ENCODE measurements at regions not wholly inside any gene's neighbourhood (a gene's known extent, or its start where the extent isn't known, plus 50 kb on each side); places are given as distances from the start of the nearest gene placed in this dataset.

- 65 to 82% methylated on average over 15 of the region's 15 CpGs for WGBS, 2 donors
- H3K36me3 ChIP-seq, result no peaks in the 10 kb centered on the region
- H3K4me3 ChIP-seq, result no peak overlapping the region
- H3K4me1 ChIP-seq, result no peaks in the 10 kb centered on the region
- no peak for DNase-seq
- no peak overlapping the region for H3K27ac ChIP-seq
- no peaks in the 10 kb centered on the region for H3K9me3 ChIP-seq
- intact Hi-C loops (cut with DNase I), result no loop called here
- H3K27me3 ChIP-seq, result no peaks in the 10 kb centered on the region
- no peak for TF ChIP-seq POLR2A (IDR thresholded peaks at IDR 0.05)
- TF ChIP-seq CTCF (IDR thresholded peaks at IDR 0.05), result no peak
- TF ChIP-seq EP300 (IDR thresholded peaks at IDR 0.05), result no peak
- no peak for TF ChIP-seq POLR2AphosphoS5 (IDR thresholded peaks at IDR 0.05)
These were observed 72.6 kb upstream of the LY86 start for GRCh38 chr6:6515691-6516607.

- WGBS, 2 donors, result 72 to 78% methylated on average over 11 of the region's 11 CpGs
- intact Hi-C loops (cut with DNase I), result no loop called here
- TF ChIP-seq POLR2AphosphoS5 (IDR thresholded peaks at IDR 0.05), result no peak
- no peaks in the 10 kb centered on the region for H3K36me3 ChIP-seq
- DNase-seq, result no peak
- H3K4me1 ChIP-seq, result no peaks in the 10 kb centered on the region
- no peaks in the 10 kb centered on the region for H3K27me3 ChIP-seq
- no peak overlapping the region for H3K4me3 ChIP-seq
- H3K27ac ChIP-seq, result no peak overlapping the region
- H3K9me3 ChIP-seq, result no peaks in the 10 kb centered on the region
These were observed 71.7 kb upstream of the LY86 start for GRCh38 chr6:6516666-6517458.

- no peak overlapping the region for H3K4me3 ChIP-seq
- intact Hi-C loops (cut with DNase I), result no loop called here
- no peaks in the 10 kb centered on the region for H3K9me3 ChIP-seq
- H3K27ac ChIP-seq, result no peak overlapping the region
- no peak for DNase-seq
- TF ChIP-seq POLR2AphosphoS5 (IDR thresholded peaks at IDR 0.05) (no peak), CTCF (IDR thresholded peaks at IDR 0.05) (no peak), EP300 (IDR thresholded peaks at IDR 0.05) (no peak), POLR2A (IDR thresholded peaks at IDR 0.05) (no peak)
- H3K36me3 ChIP-seq, result no peaks in the 10 kb centered on the region
- H3K27me3 ChIP-seq, result peaks cover 0 to 4% (median 0%) of the 10 kb centered on the region in 3 donors
- H3K4me1 ChIP-seq, result no peaks in the 10 kb centered on the region
- WGBS, 2 donors, result 49 to 73% methylated on average over 7 of the region's 7 CpGs
These were observed 69.7 kb upstream of the LY86 start for GRCh38 chr6:6518631-6519427.

- intact Hi-C loops (cut with DNase I), result no loop called here
- H3K4me1 ChIP-seq, result no peaks in the 10 kb centered on the region
- no peak for DNase-seq
- no peak overlapping the region for H3K27ac ChIP-seq
- peaks cover 0 to 7% (median 0%) of the 10 kb centered on the region in 3 donors for H3K27me3 ChIP-seq
- H3K4me3 ChIP-seq, result no peak overlapping the region
- TF ChIP-seq EP300 (IDR thresholded peaks at IDR 0.05) (no peak), POLR2AphosphoS5 (IDR thresholded peaks at IDR 0.05) (no peak), POLR2A (IDR thresholded peaks at IDR 0.05) (no peak), CTCF (IDR thresholded peaks at IDR 0.05) (no peak)
- no peaks in the 10 kb centered on the region for H3K36me3 ChIP-seq
- WGBS, 2 donors, result 80 to 85% methylated on average over 8 of the region's 8 CpGs
- H3K9me3 ChIP-seq, result no peaks in the 10 kb centered on the region
These were observed 66.5 kb upstream of the LY86 start for GRCh38 chr6:6521961-6522482.
